ENCODE measurements at regions not wholly inside any gene's neighbourhood (a gene's known extent, or its start where the extent isn't known, plus 50 kb on each side); places are given as distances from the start of the nearest gene placed in this dataset.

DNA sequence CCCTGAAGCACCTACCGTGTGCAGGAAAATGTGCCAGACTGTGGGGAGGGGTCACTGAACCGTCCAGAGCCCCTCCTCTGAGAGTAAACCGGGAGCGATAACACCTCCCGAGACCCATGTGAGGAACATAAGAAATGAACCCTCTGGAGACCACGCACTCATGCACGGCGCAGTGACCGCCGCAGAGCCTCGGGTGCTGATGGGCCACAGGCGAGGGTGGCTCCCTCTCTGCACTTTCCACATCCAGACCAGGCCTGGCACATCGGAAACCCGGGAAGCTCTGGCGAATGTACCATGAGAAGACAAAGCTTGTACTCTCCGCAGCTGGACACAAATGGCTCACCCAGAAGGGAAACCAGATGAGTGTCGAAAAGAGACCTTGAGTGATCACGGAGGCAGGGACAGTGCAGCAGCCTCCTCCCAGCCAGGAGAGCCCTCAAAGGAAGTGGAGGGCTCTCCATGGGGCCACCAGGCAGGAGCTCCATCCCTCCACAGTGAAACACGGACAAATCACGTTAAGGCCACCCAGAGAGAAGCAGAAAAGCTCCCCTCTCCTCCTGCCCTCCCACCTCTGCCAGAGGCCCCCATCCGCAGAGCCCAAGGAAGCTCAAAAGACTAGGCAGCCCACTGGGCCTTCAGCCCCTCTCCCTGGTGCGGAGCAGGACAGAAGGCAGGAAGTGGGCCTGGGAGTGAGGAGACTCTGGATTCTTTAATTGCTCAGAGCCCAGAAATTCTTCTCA, 178.1 kb upstream of the PPP2R2D start:
- no peaks in the 10 kb centered on the region for H3K79me2 ChIP-seq (ENCODE audit: insufficient read depth, low read length)
- no peak overlapping the region for H3K4me2 ChIP-seq (ENCODE audit: low read depth, low read length)
- ChIA-PET CTCF (ENCODE audit: low intra/inter-chr PET ratio, low total read pairs) (no interaction called here), POLR2A (no interaction called here)
- DNase-seq (ENCODE audit: low spot score) (no peak), ATAC-seq (no peak), FAIRE-seq (no peak)
- no peak overlapping the region for H2AFZ ChIP-seq (ENCODE audit: low read length)
- BruUV-seq (replicated peaks), result no TSS peak
- no peak overlapping the region for H3K4me3 ChIP-seq (replicated peaks in 1 of 3; ENCODE audit: insufficient read depth in 1 of 3, low read depth in 2 of 3, low read length in 3 of 3)
- H4K20me1 ChIP-seq (ENCODE audit: insufficient read depth, low read length), result no peaks in the 10 kb centered on the region
- TF ChIP-seq, protein P1, sequence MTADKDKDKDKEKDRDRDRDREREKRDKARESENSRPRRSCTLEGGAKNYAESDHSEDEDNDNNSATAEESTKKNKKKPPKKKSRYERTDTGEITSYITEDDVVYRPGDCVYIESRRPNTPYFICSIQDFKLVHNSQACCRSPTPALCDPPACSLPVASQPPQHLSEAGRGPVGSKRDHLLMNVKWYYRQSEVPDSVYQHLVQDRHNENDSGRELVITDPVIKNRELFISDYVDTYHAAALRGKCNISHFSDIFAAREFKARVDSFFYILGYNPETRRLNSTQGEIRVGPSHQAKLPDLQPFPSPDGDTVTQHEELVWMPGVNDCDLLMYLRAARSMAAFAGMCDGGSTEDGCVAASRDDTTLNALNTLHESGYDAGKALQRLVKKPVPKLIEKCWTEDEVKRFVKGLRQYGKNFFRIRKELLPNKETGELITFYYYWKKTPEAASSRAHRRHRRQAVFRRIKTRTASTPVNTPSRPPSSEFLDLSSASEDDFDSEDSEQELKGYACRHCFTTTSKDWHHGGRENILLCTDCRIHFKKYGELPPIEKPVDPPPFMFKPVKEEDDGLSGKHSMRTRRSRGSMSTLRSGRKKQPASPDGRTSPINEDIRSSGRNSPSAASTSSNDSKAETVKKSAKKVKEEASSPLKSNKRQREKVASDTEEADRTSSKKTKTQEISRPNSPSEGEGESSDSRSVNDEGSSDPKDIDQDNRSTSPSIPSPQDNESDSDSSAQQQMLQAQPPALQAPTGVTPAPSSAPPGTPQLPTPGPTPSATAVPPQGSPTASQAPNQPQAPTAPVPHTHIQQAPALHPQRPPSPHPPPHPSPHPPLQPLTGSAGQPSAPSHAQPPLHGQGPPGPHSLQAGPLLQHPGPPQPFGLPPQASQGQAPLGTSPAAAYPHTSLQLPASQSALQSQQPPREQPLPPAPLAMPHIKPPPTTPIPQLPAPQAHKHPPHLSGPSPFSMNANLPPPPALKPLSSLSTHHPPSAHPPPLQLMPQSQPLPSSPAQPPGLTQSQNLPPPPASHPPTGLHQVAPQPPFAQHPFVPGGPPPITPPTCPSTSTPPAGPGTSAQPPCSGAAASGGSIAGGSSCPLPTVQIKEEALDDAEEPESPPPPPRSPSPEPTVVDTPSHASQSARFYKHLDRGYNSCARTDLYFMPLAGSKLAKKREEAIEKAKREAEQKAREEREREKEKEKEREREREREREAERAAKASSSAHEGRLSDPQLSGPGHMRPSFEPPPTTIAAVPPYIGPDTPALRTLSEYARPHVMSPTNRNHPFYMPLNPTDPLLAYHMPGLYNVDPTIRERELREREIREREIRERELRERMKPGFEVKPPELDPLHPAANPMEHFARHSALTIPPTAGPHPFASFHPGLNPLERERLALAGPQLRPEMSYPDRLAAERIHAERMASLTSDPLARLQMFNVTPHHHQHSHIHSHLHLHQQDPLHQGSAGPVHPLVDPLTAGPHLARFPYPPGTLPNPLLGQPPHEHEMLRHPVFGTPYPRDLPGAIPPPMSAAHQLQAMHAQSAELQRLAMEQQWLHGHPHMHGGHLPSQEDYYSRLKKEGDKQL (CRISPR knock-in tag; IDR thresholded peaks at IDR 0.05; ENCODE audit: low read depth), result no peak
- TF ChIP-seq NCOA1 (CRISPR knock-in tag; IDR thresholded peaks at IDR 0.05), result no peak
- no peak for TF ChIP-seq MIER2 (CRISPR knock-in tag; IDR thresholded peaks at IDR 0.05)
- TF ChIP-seq, protein P2, sequence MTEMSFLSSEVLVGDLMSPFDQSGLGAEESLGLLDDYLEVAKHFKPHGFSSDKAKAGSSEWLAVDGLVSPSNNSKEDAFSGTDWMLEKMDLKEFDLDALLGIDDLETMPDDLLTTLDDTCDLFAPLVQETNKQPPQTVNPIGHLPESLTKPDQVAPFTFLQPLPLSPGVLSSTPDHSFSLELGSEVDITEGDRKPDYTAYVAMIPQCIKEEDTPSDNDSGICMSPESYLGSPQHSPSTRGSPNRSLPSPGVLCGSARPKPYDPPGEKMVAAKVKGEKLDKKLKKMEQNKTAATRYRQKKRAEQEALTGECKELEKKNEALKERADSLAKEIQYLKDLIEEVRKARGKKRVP (CRISPR knock-in tag; IDR thresholded peaks at IDR 0.05), result no peak
- no peak for TF ChIP-seq ZIK1 (CRISPR knock-in tag; IDR thresholded peaks at IDR 0.05; ENCODE audit: borderline replicate concordance, low read depth)
- TF ChIP-seq IKZF4 (CRISPR knock-in tag; IDR thresholded peaks at IDR 0.05; ENCODE audit: borderline replicate concordance, low read depth, not compliant biosample characterization), result no peak
- TF ChIP-seq, protein P3, sequence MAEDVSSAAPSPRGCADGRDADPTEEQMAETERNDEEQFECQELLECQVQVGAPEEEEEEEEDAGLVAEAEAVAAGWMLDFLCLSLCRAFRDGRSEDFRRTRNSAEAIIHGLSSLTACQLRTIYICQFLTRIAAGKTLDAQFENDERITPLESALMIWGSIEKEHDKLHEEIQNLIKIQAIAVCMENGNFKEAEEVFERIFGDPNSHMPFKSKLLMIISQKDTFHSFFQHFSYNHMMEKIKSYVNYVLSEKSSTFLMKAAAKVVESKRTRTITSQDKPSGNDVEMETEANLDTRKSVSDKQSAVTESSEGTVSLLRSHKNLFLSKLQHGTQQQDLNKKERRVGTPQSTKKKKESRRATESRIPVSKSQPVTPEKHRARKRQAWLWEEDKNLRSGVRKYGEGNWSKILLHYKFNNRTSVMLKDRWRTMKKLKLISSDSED (CRISPR knock-in tag; IDR thresholded peaks at IDR 0.05), result no peak
- TF ChIP-seq NCOA2 (CRISPR knock-in tag; IDR thresholded peaks at IDR 0.05), result no peak
- no peak for TF ChIP-seq STAT5B (CRISPR knock-in tag; IDR thresholded peaks at IDR 0.05)
- TF ChIP-seq HNF4A (CRISPR knock-in tag; IDR thresholded peaks at IDR 0.05), result no peak
- TF ChIP-seq ZNF563 (CRISPR knock-in tag; IDR thresholded peaks at IDR 0.05), result no peak
- no peak for TF ChIP-seq MAF1 (CRISPR knock-in tag; IDR thresholded peaks at IDR 0.05; ENCODE audit: borderline replicate concordance)
- no peak for TF ChIP-seq ADNP (CRISPR knock-in tag; IDR thresholded peaks at IDR 0.05)
- TF ChIP-seq SNRNP70 (IDR thresholded peaks at IDR 0.05; ENCODE audit: low read depth, low read length), result no peak
- TF ChIP-seq ELF1 (CRISPR knock-in tag; IDR thresholded peaks at IDR 0.05), result no peak
- H3K27ac ChIP-seq (ENCODE audit: extremely low read length, insufficient read depth, low read length), result no peak overlapping the region
- no peak overlapping the region for H3K9ac ChIP-seq (ENCODE audit: insufficient read depth, low read depth, low read length)
- H3K27me3 ChIP-seq (ENCODE audit: control insufficient read depth in 1 of 2, insufficient read depth in 2 of 2, low read length in 2 of 2), result peaks cover 0 to 9% of the 10 kb centered on the region in 2 experiments; a peak in 2 of 5 replicates
- in situ Hi-C loops (cut with HindIII; ENCODE audit: extremely low pct_ligation_motif_present, low pct_unique_long_range_greater_than_20kb) (no loop called here), intact Hi-C loops (cut with micrococcal nuclease; ENCODE audit: unreplicated experiment) (no loop called here)
- H3K4me1 ChIP-seq (ENCODE audit: insufficient read depth, low read length), result peaks cover 8% of the 10 kb centered on the region
- WGBS (ENCODE audit: low lambda C conversion rate), result 58% methylated on average over 15 of the region's 22 CpGs
- H3K9me3 ChIP-seq (ENCODE audit: low read length), result no peaks in the 10 kb centered on the region
- H3K36me3 ChIP-seq (replicated peaks in 1 of 2; ENCODE audit: control insufficient read depth in 1 of 2, insufficient read depth in 2 of 2, low read length in 2 of 2), result no peaks in the 10 kb centered on the region
